Endometrium (tissue), 2 donors: ENCODE measurements at regions not wholly inside any gene's neighbourhood (a gene's known extent, or its start where the extent isn't known, plus 50 kb on each side); places are given as distances from the start of the nearest gene placed in this dataset.
"Not testable (repeated sequence)": the region's sequence is repeated elsewhere in the genome, so short reads cannot be mapped to it uniquely, and the experiment has no call there.

Experiments
- FAIRE-seq: peaks from 2 replicates; lab custom pipeline; 2012; peaks lifted over from hg19 to GRCh38; lab: Jason Lieb, UNC
- donor health status: control.
- donor health status: control.

DNA sequence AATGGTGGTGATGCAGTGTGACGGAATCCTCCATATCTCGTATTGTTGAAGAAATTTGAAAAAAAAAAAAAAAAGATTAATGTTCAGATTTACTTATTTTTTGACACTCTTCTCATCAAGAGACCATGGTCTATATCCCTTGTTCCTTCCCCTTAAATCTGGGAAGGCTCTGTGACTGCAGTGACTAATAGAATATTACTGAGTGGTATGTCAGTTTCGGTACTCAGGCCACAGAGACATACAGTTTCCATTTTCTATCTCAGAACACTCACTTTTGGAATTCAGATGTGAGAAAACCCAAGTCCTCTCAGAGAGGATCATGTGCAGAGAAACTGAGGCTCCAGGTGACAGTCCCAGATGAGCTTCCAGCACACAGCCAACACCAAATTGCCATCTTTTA lies 1193.5 kb downstream of the DTWD2 start:
- no peak for FAIRE-seq

DNA sequence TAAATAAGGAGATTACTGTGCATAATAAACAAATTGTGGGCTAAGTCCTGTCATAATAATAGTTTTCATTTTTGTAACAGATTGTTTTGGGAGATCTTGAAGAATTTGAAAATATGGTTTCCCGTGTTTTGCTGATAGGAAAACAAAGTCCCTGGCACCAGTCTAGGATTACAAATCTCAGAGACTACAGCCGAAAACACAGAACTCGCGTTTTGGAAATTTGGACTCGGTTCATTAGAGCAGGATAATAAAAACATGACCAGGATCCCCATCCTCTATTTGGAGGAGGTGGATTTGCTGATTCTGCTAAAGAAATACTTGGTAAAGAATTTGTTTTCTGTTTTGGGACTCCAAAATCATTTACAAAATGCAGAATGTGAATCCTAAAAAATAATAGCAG lies 1194.4 kb downstream of the DTWD2 start:
- peak; percentile 69 for FAIRE-seq

DNA sequence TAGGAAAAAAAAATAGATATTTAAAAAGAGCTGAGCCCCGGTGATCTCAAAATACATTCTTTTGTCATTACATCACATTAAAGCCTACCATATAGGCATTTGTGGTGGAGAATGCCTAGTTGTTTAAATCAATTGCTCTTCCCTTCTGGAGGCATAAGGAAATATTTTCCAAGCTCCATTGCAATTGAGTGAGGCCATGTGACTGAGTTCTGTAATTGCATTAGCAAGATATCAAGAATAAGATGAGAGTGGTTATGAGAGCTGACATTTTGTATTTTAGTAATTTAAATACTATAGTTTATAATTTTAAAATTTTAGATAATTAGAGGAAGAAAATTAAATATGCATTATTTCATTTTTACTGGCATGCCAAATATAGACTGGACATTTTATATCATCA lies 1195.9 kb downstream of the DTWD2 start:
- no peak for FAIRE-seq

DNA sequence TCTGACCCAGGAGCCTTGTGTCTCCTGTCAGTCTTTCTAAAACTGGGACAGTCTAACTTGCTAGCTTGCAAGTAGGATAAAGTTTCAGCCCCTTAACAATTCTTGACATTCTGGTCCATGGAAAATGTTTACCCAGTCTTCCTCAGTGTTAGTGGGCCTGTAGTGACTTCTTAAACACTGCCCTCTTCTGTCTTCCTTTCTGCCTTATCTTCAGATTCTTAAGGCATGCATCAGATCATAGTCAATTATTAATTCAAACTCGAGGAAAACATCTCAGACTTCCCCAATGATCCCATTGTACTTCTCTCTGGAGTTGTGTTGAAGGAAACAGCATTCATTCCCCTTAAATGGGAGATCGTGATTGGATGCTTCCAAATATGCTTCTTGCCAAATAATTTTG lies 1199.8 kb downstream of the DTWD2 start:
- no peak for FAIRE-seq

DNA sequence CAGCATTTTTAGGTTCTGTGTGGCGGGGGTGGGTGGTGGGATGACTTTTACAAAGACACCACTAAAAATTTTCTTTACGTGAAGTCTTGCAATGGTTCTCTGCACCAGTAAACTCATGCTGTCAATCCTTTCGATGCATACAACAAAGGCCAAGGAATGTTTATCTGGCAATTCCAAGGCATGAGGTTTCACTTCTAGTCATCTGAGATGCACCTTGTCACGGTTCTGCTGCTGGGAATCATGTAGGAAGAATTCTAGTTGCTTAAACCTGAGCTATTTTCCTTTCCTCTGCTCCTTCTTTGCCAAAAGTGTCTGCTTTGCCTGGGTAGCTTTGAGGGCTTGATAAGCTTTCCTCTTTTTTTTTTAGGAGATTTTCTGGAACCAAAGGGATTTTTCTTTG lies 1204.5 kb upstream of the SEMA6A start:
- FAIRE-seq = no peak

DNA sequence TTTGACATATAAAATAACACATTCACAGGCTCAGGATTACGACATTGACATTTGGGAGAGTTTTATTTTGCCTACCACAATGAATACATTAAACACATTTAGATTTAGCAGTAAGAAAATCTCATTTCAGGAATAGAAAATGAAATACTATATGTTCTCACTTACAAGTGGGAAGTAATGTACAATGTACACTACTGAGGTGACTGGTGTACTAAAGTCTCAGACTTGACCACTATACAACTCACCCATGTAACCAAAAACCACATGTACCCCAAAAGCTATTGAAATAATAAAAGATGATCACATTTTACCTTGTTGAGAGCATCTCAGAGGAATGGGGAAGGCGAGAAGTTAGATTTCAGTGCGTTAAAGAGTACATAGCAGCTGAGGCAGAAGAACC lies 1202.4 kb upstream of the SEMA6A start:
- no peak for FAIRE-seq

DNA sequence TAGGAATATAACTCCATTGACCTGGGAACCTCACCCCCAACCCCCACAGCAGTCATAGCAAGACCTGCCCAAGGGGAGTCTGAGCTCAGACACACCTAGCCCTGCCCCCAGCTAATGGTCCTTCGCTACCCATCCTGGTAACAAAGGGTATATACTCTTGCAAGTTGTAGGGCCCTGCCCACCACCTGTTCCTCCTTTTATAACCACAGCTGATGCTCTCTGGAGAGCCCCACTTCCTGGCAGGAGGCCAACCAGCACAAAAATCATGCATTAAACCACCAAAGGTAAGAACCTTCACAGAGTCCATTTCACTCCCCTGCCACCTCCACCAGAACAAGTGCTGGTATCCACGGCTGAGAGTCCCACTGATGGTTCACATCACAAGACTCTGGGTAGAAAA lies 1195.3 kb upstream of the SEMA6A start:
- no peak for FAIRE-seq

DNA sequence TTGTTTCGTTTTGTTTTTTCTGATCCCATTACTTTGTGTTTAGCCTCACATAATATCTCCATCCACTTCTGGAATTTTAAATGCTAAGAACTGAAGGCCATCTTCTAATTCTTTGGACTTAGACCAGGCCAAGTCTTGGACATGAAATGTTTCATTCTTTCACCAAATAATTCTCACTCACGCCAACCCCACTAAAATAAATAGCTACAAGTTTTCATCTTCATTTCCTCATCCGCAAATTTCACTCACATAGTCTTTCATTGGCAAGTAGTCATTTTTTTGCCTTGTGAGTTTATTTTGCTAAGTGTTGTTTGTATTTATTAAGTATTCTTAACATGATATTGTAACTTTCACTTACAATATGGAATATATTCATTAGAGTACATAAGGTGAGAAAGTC lies 1188.6 kb upstream of the SEMA6A start:
- FAIRE-seq = no peak

DNA sequence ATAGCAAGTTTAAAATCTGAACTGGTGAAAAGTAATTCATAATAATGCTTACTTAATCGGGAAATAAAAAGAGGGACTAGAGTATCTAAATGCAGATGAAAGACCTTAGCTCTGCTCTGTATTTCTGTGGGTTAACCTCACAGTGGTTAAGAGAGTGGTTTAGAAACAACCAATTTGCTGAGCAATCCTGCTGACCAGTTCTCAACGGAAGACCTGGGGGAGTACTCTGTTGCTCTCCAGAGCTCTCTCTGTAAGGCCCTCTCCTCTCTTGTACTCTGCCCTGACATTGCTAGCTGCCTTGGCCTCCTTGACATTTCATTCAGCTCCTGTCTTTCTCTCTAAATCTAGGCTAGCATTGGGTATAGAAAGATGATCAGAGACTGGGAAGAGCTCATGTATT lies 1186.6 kb upstream of the SEMA6A start:
- no peak for FAIRE-seq

DNA sequence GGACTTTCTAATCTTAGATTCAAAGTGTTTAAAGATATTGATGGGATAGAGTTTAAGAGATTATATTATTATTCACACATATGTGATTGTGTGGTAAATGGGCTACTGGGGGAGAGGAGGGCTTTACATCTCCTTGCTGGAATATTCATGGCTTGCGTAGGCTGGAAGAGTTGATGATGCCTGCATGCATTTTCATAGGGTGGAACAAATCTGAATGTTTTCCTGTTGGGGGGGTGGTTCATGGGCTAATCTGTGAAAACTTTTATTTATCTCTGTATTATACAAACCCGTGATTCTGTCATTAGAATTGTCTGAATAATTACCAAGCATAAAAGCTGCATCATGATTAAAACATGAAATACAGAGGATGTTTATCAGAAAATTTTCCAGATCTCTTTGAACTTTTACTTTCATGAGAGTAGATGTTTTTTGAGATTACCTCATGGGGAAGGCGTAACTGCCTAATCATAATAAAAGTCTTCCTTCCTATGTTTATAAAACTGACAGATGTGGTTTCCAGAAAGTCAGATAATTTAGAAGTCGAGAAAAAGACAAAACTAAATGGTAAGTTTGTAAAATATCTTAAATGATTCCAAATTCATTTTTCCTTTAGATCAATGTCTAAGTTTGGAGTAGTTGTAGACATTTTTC lies 1185.4 kb upstream of the SEMA6A start:
- FAIRE-seq = peak; percentile 90

DNA sequence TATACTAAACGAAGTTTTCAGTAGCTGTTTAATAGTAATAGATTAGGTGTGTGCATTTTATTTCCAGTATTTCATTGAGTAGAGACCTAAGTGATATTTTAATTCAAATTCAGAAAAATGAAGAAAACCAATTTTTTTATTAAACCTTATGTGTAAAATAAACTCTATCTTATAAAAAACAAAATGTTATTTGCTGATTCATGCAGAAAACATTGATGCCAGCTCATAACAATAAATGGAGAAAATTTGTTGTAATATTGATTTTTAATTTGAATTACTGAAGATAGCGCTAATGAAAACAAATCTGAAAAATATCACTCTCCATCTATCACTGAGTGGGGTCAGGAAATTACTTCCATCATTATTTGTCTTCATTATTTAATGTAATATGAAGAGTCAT lies 1177.8 kb upstream of the SEMA6A start:
- FAIRE-seq = peak; percentile 15

DNA sequence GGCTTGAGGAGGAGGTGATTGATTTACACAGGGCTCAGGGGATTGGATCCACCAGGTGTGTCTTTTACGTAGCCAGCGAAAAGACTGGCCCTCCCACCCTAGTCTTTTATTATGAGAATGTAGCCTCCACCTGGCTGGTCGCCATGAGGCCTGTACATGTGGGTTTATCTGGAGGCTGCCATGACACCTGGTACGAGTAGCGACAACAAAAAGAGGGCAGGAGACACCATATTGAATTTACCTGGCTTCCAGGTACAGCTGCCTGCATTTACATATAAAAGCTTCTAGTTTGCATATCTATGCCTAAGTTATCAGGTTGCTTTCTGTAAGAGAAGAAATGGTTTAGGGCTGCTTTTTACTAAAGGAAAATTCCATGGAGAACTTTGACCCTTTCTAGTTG lies 1173.7 kb upstream of the SEMA6A start:
- FAIRE-seq = no peak

DNA sequence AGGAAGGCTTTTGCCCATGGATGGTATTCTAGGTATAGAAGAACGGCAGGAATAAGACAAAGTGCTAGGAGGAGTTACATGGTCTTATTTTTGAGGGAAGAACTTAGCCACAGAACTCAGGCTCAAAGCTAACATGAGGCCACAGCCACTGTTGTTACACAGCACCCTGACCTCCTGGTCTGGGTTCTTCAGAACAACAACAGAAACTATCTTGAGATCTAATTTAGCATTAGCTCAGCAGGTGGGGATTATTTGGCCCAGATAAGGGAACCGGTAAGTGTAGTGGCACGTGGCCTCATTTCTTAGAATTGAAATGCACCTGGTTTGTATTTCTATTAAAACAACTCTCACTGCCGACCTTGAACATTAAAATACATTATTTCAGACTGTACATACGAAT lies 1168.7 kb upstream of the SEMA6A start:
- no peak for FAIRE-seq

DNA sequence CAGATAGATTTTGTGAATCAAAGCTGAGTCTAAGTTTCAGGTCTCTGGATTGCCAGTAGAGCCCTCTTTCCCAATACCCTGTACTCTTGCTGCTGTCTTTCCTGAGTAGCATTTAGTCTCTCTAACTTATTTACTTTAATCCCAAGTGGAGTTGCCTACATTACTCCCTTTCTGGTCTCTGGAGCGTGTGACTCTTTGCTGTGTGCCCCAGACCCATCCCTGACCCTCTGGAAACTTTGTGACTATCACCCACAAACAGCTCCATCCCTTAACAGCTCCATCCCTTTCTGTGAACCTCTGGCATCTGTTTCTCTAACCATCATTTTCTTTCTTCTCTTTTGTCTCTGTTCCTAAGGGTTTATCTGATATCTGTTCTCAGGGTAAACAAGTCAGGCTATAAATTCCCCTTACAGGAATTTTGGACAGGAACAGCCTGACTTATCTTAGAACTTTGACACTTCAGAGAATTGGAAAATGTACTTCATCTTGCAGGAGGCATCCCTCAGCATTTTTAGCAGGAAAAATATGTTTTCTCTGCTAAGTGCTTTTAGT lies 1167.1 kb upstream of the SEMA6A start:
- FAIRE-seq = no peak

DNA sequence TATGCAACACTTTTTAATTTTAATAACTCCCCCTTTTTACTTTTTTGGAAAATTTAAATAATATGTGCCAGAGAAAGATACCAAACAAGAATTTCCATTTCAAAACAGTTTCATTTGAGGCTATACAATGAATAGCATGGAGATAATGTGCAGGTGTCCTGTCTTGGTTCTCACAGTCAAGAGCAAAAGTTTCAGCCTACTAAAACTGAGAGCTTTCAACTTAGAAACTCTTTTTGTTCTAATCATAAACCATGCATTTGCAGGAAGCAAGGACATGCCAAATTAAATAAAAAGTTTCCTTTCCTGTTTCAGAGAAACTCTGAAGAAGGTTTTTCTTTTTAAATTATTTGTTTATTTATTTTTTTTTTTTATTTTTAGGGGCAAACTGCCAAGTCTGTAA lies 1165.6 kb upstream of the SEMA6A start:
- no peak for FAIRE-seq

DNA sequence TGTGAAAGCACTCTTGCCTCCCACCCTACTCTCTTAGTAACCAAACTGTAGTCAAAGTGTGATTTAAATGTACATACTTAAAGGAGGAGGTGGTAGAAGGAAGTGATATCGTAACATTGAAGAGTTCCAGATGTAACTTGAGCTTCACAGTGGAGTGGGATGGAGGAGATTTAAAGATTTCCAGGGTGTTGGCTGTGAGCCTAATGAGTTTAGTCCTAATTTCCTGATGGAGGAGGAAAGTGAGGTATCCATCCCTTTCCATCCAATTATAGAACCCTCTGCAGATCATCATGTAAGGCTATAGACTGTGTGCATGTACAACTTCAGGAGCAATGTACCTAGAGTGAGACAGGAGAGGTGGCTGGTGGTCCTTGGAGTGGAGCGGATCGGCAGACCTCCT lies 1163.9 kb upstream of the SEMA6A start:
- no peak for FAIRE-seq

DNA sequence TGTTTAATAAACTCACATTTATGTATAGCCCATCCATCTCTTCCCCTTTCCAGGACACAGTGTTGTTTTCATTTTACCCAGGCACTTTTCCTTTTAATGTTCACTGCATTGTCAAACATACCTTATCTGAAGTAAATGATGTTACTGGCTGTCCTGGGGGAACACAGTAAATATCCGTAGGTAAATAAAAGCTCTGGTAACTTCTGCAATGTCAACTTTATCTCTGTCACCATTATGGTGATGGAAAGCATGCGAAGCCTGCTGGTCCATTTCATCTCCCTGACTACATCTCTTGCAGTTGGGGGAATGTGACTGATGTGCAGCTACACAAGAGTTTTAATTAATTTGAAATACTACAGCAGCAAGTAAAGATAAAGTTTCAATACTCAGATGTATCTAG lies 1162.1 kb upstream of the SEMA6A start:
- no peak for FAIRE-seq

DNA sequence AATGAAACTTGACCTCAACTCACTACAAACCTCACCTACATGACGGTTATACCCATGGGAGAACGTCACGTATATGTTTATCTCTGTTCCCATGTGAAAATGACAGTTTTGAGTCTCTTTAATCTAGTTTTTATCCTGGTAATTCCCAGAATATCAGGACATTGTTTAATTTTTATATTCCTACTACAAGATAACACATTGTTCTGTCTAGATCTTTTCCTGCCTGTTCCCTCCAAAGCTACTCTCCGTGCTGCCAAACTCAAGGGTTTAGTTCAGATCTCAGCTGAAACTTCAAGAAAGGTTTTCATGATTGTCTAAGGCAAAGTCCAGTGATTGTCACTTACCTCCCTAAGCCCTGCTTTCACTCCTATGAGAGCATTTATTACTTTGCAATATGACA lies 1159.4 kb upstream of the SEMA6A start:
- no peak for FAIRE-seq

DNA sequence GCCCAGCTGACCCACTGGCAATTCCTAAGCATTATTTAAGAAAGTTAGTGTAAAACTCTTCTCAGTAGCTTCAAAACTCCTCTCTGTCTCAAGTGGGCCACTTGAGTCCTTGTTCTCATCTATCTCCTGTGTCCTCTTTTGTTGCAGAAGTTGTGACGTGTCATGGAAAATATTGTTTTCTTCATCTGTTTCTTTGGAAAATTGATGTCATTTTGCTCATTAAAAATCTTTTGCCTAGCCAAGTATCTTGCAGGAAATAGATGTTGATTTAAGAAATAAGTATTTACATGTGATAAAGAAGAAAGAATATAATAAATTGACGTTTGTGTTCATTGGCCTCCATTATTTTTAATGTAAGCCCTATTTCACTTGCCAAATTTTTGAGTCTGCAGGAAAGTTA lies 1158.4 kb upstream of the SEMA6A start:
- peak; percentile 77 for FAIRE-seq

DNA sequence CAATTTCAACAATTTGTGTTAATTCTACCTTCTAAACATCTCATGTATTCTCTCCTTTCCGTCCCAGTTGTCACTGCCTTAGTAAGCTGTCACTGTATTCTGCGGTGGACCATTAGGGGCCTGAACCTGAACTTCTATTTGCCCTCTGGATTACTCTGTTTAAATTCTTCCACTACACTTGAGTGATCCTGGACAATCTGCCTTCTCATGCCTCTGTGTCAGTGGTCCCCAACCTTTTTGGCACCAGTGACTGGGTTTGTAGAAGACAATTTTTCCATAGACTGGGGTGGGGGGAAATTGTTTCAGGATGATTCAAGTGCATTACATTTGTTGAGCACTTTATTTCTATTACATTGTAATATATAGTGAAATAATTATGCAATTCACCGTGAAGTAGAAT lies 1157.6 kb upstream of the SEMA6A start:
- FAIRE-seq = no peak

DNA sequence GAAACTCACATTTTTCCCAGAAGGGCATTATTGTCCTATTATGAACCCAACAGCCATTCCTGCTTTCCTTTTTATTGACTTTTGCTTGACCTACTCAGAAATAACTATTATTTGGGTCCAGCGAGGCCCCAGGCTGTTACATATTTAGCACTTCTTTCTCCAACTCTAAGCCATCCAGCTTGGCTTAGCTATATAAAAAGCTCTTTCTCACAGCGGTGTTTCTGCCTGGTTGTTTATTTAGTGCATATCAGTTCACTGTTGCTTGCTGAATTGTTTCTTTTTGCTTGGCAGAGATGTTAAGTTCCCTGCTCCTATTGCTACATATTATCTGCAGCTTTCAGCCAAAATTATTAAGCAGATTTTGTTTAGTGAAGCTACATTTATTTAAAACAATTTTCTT lies 1156.8 kb upstream of the SEMA6A start:
- no peak for FAIRE-seq

DNA sequence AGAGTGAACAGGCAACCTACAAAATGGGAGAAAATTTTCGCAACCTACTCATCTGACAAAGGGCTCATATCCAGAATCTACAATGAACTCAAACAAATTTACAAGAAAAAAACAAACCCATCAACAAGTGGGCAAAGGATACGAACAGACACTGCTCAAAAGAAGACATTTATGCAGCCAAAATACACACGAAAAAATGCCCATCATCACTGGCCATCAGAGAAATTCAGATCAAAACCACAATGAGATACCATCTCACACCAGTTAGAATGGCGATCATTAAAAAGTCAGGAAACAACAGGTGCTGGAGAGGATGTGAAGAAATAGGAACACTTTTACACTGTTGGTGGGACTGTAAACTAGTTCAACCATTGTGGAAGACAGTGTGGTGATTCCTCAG lies 1146.2 kb upstream of the SEMA6A start:
- not testable (repeated sequence) for FAIRE-seq

DNA sequence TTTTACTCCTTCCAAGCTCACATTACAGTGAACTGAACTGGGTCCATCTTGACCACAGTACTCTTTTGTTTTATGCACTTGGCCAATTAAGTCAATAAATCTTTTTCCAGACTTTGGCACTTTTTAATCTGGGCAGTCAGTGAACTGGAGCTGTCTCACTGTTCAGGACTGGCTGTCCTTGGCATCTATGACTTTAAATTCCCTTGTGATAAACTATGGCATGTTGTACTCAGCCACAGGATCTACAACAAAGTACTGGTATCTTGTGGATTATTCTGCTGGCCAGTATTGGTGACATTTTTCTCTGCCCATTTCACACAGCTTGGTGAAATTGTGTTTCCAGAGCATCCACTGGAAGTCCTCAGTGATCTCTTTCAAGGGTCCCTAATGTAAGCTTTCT lies 1144.8 kb upstream of the SEMA6A start:
- no peak for FAIRE-seq

DNA sequence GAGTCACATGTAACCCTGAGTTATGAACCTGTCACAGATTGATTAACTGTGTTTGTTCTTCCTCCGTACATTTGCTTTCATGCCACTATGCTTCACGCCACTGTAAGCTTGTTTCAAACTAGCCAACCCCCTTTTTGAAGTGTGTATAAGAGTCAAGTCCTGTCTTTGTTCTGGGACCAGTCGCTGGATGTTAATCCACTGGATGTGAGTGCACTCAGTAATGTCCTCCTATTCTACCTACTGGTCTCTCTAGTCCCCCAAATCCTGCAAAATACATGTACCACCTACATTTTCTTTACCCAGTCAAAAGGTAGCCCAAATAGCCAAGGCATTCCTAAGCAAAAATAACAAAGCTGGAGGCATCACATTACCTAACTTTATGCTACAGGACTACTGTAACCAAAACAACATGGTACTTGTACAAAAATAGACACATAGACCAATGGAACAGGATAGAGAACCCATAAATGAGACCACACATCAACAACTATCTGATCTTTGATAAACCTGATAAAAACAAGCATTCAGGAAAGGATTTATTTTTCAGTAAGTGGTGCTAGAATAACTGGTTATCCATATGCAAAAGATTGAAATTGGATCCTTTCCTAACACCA lies 1139.1 kb upstream of the SEMA6A start:
- FAIRE-seq = no peak
